Activated CD4-positive, alpha-beta T cell treated with anti-CD3 and anti-CD28 coated beads, Interleukin-2, amount 50 U/mL, for 1 hour (primary cell): ENCODE measurements at regions not wholly inside any gene's neighbourhood (a gene's known extent, or its start where the extent isn't known, plus 50 kb on each side); places are given as distances from the start of the nearest gene placed in this dataset.

Source experiments
- DNase-seq: peaks from one replicate; pipeline ENCODE4 v3.0.0-alpha.2; 2020

- no peak for DNase-seq
Observed at GRCh38 chr2:42913280-42913878, 121.0 kb upstream of the HAAO start.

DNA sequence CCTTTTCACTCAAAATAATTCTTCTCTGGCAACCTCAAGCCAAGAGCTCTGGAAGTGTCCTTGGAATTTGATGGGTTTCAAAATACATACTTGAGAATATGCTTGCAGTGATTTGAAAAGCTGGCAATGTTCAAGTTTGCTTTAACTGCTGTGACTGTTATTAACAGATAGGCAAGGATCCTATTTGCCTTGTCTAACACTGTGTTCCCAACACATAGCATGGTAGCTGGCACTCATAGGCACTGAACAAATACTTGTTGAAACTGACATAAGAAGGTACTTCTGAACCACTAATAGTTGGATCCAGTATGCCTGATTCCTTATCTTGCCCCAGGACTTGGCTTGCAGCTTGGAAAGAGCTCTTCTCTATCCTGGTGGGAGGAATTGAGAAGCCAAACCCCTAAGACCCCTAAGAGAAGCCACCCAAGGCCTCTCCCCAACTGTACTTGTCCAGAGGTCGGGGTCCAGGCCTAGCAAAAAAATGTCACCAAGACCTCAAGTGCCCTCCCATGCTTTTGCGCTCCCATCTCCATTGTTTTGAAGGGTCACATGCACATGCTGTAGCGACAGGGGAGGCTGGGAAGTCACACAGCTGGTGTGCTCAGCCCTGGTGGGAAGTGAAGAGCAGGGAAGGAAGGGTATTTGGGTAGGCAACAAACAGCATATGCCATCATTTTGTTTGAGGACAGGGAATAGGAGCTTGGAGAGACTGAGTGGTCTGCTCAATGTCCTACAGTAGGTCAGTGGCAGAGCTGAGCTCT, 118.4 kb upstream of the HAAO start:
- DNase-seq: no peak

- no peak for DNase-seq
Observed at GRCh38 chr2:42909966-42910365, 117.6 kb upstream of the HAAO start.

GRCh38 chr2:42908518-42909200, 116.3 kb upstream of the HAAO start:
- no peak for DNase-seq

GRCh38 chr2:42907835-42908234, 115.5 kb upstream of the HAAO start:
- DNase-seq: no peak

DNA sequence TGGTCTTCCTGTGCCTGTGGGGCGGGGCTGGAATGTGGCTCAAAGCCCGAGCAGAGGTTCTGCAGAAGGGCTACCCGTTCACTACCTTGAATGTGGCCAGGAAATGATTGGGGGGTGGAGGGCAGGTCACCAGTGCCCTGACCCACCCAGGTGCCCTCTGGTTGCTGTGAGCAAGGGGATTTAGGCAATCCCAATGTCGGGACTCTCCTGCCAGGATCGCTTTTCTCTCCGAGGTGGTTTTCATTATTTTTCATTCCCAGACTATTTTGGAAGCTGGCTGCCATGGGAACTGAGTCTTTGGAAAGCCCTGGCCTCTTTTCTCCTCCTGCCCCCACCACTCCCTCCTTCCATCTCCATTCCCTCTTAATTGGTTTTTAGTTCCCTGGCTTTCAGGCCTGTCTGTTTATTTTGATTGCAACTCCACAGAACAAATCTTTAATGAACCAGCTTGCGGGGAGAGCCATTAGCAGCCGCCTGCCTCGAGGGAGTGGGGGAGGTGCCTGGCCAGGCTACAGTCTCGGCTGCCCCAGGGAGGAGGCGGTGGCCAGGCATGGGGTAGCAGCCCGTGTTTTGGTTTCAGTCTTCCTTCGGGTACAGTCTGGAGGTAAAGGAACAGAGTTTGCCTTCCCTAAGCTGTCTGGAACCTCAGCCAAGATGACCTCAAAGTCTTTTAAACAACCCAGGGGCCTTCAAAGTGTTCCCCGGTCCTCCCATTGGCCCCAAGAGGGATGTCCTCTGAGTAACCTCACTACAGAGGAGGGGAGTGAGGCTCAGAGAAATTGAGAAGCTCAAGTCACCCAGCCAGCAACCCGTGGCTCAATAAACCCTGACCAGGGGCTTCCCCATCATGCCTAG, 114.4 kb upstream of the HAAO start:
- DNase-seq: no peak

DNA sequence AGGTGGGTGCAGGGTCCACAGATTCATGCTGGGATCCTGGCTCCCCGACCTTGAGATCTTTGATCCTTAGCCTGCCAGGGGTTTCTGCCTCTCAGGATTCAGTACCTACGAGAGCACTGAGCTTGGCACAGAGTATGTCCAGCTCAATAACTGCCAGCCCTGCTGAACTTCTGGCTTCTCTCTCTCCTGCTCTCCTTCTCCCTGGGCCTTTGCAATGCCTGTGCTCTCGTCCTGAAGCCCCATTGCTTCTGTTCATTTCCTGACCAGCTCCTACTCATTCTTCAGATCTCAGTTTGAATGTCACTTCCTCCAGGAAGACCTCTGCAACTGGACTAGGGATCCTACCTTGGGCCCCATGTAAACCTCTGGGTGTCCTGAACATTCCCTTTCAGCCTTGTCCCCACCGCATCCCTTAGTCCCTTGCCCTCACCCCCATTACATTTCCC, 113.8 kb upstream of the HAAO start:
- DNase-seq: no peak

DNA sequence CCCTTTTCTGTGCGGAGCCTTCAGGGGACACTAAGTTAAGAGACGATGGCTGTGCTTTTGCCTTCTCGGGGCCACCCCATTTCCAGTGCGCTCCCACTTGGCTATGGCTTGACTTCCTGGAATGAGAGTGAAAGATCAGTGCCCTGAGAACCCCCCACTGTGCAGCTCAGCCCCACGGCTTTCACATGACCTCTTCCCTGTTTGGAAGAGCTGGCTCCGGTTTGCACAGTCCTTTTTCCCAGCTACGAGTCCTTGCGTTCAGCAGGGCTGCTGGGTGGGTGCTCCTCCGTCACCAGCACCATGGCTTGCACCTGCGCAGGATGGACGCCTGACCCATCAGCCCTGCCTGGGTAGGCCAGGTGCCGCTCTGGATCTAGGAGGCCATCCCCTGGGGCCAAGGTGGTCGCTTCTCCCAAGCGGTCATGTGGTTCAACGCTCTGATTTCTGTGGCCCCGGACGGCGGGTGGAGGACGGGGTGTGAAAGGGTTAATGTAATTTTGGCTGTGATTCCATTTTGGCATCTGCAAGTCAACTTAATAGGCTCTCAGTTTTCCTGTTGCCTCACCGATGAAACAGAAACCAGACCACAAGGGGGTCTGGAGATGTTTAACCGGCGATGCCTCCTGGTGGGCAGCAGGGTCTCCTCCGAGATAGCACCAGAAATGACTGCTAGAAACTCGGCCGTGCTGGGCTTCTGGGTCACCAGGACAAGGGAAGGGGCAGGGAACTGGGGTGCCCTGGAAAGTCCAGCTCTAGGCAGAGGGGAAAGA, 113.1 kb upstream of the HAAO start:
- DNase-seq: no peak

GRCh38 chr2:42904576-42904876, 112.1 kb upstream of the HAAO start:
- no peak for DNase-seq

- no peak for DNase-seq
Observed at GRCh38 chr2:42903821-42904575, 111.6 kb upstream of the HAAO start.

- DNase-seq: no peak
Observed at GRCh38 chr2:42902939-42903709, 110.7 kb upstream of the HAAO start.

DNA sequence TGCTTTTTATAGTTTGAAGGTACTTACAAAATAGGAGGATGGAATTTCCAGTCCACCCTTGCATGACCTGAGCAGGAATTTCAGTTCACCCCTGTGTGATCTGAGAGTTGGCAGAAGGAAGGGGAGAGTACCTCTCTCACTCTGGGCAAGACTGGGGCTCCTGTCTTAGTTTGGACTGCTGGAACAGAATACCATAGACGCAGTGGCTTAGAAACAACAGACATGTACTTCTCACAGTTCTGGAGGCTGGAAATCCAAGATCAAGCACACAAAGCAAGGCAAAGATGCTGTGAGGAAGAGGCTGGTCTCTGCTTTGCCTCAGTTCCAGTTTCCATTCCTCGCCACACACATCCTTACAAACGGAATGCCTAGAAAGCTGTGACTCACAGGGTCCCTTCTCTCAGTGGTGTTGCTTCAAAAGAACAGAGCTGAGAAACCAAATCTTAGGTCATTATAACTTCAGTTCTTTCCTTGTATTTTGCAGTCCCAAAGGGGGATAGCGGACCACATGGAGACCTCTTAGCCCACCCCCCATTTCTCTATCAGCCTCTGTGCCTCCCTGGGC, 108.8 kb upstream of the HAAO start:
- DNase-seq: no peak

DNA sequence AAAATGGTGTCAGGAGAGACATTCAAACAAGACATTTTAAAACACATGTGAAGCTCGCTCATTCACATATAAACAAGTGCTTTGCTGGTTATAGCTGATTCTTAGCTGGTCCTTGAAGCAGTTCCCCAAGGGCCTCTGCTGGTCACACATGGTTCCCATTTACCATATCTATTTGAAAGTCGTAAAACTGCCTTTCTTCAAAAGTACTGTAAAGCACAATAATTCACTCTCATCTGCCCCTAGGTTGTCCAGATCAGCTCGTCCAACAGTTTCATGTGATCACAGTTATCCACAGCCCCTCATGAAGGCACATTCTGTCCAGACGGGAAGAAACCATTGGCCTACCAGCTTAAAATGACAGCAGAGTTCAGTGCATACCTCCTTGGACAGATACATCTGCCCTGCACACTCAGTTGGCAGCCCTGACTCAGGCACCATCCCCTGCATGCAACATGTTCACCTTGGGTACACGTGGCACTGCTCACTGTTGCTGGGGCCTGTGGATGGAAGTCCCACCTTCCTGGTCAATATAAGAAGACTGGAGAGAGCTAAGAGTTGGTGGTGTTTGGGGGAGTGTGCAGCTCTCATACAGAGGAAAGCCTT, 108.0 kb upstream of the HAAO start:
- DNase-seq: no peak

GRCh38 chr2:42897358-42897757, 105.0 kb upstream of the HAAO start:
- no peak for DNase-seq

DNA sequence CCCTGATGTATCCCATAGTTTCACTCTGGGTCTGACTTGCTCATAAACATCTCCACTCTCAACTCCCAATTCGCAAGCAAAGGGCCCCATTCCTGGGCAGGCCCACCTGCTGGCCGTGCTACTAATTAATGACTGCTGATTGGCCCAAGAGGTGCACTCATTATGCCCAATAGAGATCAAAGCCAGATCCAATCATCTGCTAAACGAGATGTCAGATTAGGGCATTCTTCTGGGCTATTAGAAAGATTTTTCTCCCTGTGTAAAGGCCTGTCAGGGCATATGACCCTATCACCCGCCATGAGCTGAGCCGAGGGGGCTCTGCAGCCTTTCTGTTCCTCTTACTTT, 103.4 kb upstream of the HAAO start:
- DNase-seq: no peak

GRCh38 chr2:42895134-42895790, 102.9 kb upstream of the HAAO start:
- no peak for DNase-seq

DNA sequence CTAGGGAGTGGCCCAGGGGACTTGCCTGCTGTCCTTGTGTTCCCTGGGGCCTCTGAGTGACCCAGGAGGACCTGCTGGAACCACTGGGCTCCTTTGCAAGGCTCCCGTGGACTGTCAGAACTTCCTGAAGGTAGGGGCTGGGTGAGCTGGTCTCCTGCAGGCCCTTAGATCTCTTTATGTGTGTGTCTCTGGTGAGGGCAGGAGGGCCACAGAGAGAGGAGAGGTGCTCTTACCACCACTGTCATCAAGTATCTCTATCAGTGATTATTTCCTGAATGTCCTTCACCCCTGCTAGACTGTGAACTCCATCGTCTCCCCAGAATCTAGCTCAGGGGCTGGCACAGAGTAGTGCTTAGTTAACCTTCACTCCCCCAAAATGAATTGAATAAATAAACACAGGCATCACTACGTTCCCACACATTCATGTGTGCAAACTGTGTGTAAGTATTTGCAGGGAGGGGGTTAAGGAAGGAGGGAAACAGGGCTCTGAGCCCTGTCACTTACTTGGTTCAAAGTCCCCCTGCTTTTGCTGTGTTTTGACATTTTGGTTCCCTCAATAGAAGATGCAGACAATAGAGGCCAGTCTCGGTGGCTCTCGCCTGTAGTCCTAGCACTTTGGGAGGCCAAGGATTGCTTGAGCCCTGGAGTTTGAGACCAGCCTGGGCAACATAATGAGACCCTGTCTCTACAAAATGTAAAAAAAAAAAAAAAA, 100.8 kb upstream of the HAAO start:
- no peak for DNase-seq

DNA sequence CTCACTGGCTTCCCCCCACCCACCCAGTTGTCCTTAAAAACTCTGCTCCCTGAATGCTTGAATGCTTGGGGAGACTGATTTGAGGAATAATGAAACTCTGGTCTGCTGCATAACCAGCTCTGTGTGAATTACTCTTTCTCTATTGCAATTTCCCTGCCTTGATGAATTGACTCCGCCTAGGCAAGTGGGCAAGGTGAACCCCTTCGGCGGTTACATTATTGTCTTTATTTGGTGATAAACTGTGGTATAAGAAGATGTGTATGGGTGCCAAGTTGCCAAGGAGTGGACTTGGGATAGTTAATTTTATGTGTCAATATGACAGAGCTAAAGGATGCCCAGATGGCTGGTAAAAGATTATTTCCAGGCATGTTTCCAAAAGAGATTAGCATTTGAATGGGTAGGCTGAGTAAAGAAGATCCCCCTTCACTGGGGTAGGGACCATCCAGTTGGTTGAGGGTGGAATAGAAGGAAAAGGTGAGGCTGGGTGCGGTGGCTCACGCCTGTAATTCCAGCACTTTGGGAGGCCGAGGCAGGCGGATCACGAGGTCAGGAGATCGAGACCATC, 98.5 kb upstream of the HAAO start:
- no peak for DNase-seq
